Hepatocyte (in vitro differentiated cells): ENCODE measurements at regions not wholly inside any gene's neighbourhood (a gene's known extent, or its start where the extent isn't known, plus 50 kb on each side); places are given as distances from the start of the nearest gene placed in this dataset.
"Not testable (repeated sequence)": the region's sequence is repeated elsewhere in the genome, so short reads cannot be mapped to it uniquely, and the experiment has no call there.

Experiments
- DNase-seq: peaks from one replicate; pipeline ENCODE4 v3.0.0-alpha.2; 2016; ENCODE audit warnings: low spot score
- H2AFZ ChIP-seq: fragments of 200-600 bp; sonication (generic); 2 replicates; pipeline ENCODE4 v1.6.0; 2016; ENCODE audit warnings: antibody characterized with exemption, mild to moderate bottlenecking
- H3K27ac ChIP-seq: fragments of 200-600 bp; sonication (generic); 2 replicates; pipeline ENCODE4 v1.5.1; 2016; ENCODE audit warnings: mild to moderate bottlenecking
- H3K27me3 ChIP-seq: fragments of 200-600 bp; sonication (generic); 2 replicates; pipeline ENCODE4 v1.6.1; 2016
- H3K36me3 ChIP-seq: fragments of 200-600 bp; sonication (generic); replicated peaks from 2 replicates; pipeline ENCODE4 v1.5.1; 2016; ENCODE audit warnings: low read depth; ENCODE audit not compliant: insufficient read depth
- H3K4me1 ChIP-seq: fragments of 200-600 bp; sonication (generic); 2 replicates; pipeline ENCODE4 v1.5.1; 2016; ENCODE audit warnings: mild to moderate bottlenecking, moderate library complexity; ENCODE audit not compliant: insufficient read depth
- H3K4me2 ChIP-seq: fragments of 200-600 bp; sonication (generic); 2 replicates; pipeline ENCODE4 v1.6.0; 2016
- H3K4me3 ChIP-seq: fragments of 200-600 bp; sonication (generic); 2 replicates; pipeline ENCODE4 v1.5.1; 2016; ENCODE audit warnings: mild to moderate bottlenecking
- H3K79me2 ChIP-seq: fragments of 200-600 bp; sonication (generic); 2 replicates; pipeline ENCODE4 v1.6.0; 2017; ENCODE audit warnings: mild to moderate bottlenecking
- H3K9me2 ChIP-seq: fragments of 200-600 bp; sonication (generic); replicated peaks from 2 replicates; pipeline ENCODE4 v1.6.0; 2017; ENCODE audit warnings: mild to moderate bottlenecking; ENCODE audit not compliant: insufficient read depth
- H3K9me3 ChIP-seq: fragments of 200-600 bp; sonication (generic); 2 replicates; pipeline ENCODE4 v1.5.1; 2016; ENCODE audit warnings: low read depth, mild to moderate bottlenecking
- H4K20me1 ChIP-seq: fragments of 200-600 bp; sonication (generic); 2 replicates; pipeline ENCODE4 v1.6.0; 2016; ENCODE audit warnings: mild to moderate bottlenecking; ENCODE audit not compliant: insufficient read depth, poor library complexity, severe bottlenecking
- CTCF ChIP-seq: fragments of 200-600 bp; sonication (generic); IDR thresholded peaks from 2 replicates; pipeline ENCODE4 v1.5.1; 2016; ENCODE audit warnings: antibody characterized with exemption, mild to moderate bottlenecking; ENCODE audit not compliant: poor library complexity
- EZH2 ChIP-seq: fragments of 200-600 bp; sonication (generic); IDR thresholded peaks from 2 replicates; pipeline ENCODE4 v1.6.1; 2016; ENCODE audit warnings: antibody characterized with exemption, mild to moderate bottlenecking, borderline replicate concordance
- EZH2phosphoT487 ChIP-seq: fragments of 200-600 bp; sonication (generic); IDR thresholded peaks from one replicate; pipeline ENCODE4 v1.6.1; 2018; ENCODE audit warnings: antibody characterized with exemption, mild to moderate bottlenecking, low read depth, moderate library complexity; ENCODE audit not compliant: unreplicated experiment, severe bottlenecking
- WGBS: methylation state at CpG from one replicate; pipeline ENCODE4 v1.1.6; 2016; ENCODE audit warnings: low lambda C conversion rate; ENCODE audit errors: missing lambda C conversion rate; 5-methylcytosine and 5-hydroxymethylcytosine counted together

GRCh38 chr5:145008876-145009530, 826.1 kb downstream of the PRELID2 start:
- Histone ChIP-seq H3K9me3 (no peaks in the 10 kb centered on the region), H3K27me3 (no peaks in the 10 kb centered on the region), H4K20me1 (no peaks in the 10 kb centered on the region), H3K4me2 (no peak overlapping the region), H3K27ac (no peak overlapping the region), H3K4me3 (no peak overlapping the region), H3K9me2 (no peaks in the 10 kb centered on the region), H2AFZ (no peak overlapping the region), H3K36me3 (no peaks in the 10 kb centered on the region), H3K4me1 (no peaks in the 10 kb centered on the region), H3K79me2 (no peaks in the 10 kb centered on the region)
- TF ChIP-seq EZH2: no peak
- no peak for TF ChIP-seq EZH2phosphoT487
- TF ChIP-seq CTCF: no peak
- WGBS: 70% methylated on average over 2 of the region's 2 CpGs
- DNase-seq: no peak

- H2AFZ ChIP-seq, H3K4me2 ChIP-seq, H3K27ac ChIP-seq, H4K20me1 ChIP-seq, H3K79me2 ChIP-seq, H3K4me3 ChIP-seq, DNase-seq, H3K27me3 ChIP-seq, H3K9me3 ChIP-seq, H3K4me1 ChIP-seq, H3K36me3 ChIP-seq, H3K9me2 ChIP-seq: not testable (repeated sequence)
These were observed 823.7 kb downstream of the KCTD16 start for GRCh38 chr5:144994356-144994755.

- H3K9me3 ChIP-seq: no peaks in the 10 kb centered on the region
- H3K27ac ChIP-seq: no peak overlapping the region
- no peaks in the 10 kb centered on the region for H3K27me3 ChIP-seq
- H3K79me2 ChIP-seq: no peaks in the 10 kb centered on the region
- H4K20me1 ChIP-seq: no peaks in the 10 kb centered on the region
- TF ChIP-seq CTCF (no peak), EZH2 (no peak), EZH2phosphoT487 (no peak)
- H3K4me3 ChIP-seq: no peak overlapping the region
- no peaks in the 10 kb centered on the region for H3K36me3 ChIP-seq
- no peak overlapping the region for H2AFZ ChIP-seq
- DNase-seq: no peak
- no peak overlapping the region for H3K4me2 ChIP-seq
- no peaks in the 10 kb centered on the region for H3K4me1 ChIP-seq
- no peaks in the 10 kb centered on the region for H3K9me2 ChIP-seq
These were observed 812.4 kb downstream of the KCTD16 start for GRCh38 chr5:144983101-144983500.

GRCh38 chr5:144979516-144980264, 809.0 kb downstream of the KCTD16 start:
- H3K4me1 ChIP-seq: no peaks in the 10 kb centered on the region
- H3K79me2 ChIP-seq: no peaks in the 10 kb centered on the region
- no peaks in the 10 kb centered on the region for H4K20me1 ChIP-seq
- 68% methylated on average over 2 of the region's 2 CpGs for WGBS
- H3K9me2 ChIP-seq: no peaks in the 10 kb centered on the region
- no peaks in the 10 kb centered on the region for H3K27me3 ChIP-seq
- H3K9me3 ChIP-seq: no peaks in the 10 kb centered on the region
- H3K27ac ChIP-seq: no peak overlapping the region
- no peak overlapping the region for H3K4me3 ChIP-seq
- no peak for DNase-seq
- no peak overlapping the region for H3K4me2 ChIP-seq
- H2AFZ ChIP-seq: no peak overlapping the region
- H3K36me3 ChIP-seq: no peaks in the 10 kb centered on the region
- TF ChIP-seq EZH2 (no peak), CTCF (no peak), EZH2phosphoT487 (no peak)
